Mesendoderm (in vitro differentiated cells): ENCODE measurements at regions not wholly inside any gene's neighbourhood (a gene's known extent, or its start where the extent isn't known, plus 50 kb on each side); places are given as distances from the start of the nearest gene placed in this dataset.

ENCODE experiments used
- DNase-seq: peaks from one replicate; pipeline ENCODE4 v3.0.0; 2013
- H2AK5ac ChIP-seq: 2 replicates; pipeline ENCODE4 v1.6.1; 2013; ENCODE audit warnings: low read length, inconsistent platforms
- H2BK120ac ChIP-seq: 2 replicates; pipeline ENCODE4 v1.6.1; 2013; ENCODE audit warnings: low read depth, mild to moderate bottlenecking, low read length, moderate library complexity, mixed read lengths
- H2BK15ac ChIP-seq: replicated peaks from 2 replicates; pipeline ENCODE4 v1.6.1; 2013; ENCODE audit warnings: low read depth, mild to moderate bottlenecking, moderate library complexity
- H2BK5ac ChIP-seq: 2 replicates; pipeline ENCODE4 v1.6.1; 2013; ENCODE audit warnings: low read length, inconsistent platforms
- H3K18ac ChIP-seq: 2 replicates; pipeline ENCODE4 v1.6.1; 2013; ENCODE audit warnings: mild to moderate bottlenecking, low read length, mixed read lengths
- H3K23ac ChIP-seq: one replicate; pipeline ENCODE4 v1.6.1; 2013; ENCODE audit warnings: low read length
- H3K27ac ChIP-seq: 2 replicates; pipeline ENCODE4 v1.5.1; 2013; ENCODE audit warnings: low read depth, mild to moderate bottlenecking, inconsistent platforms, low read length, moderate library complexity
- H3K27me3 ChIP-seq: 2 replicates; pipeline ENCODE4 v1.6.1; 2013; ENCODE audit warnings: low read length, control low read depth, mild to moderate bottlenecking, inconsistent platforms; ENCODE audit not compliant: insufficient read depth, poor library complexity
- H3K36me3 ChIP-seq: 2 replicates; pipeline ENCODE4 v1.6.1; 2013; ENCODE audit warnings: low read length, inconsistent platforms; ENCODE audit not compliant: control insufficient read depth, insufficient read depth
- H3K4ac ChIP-seq: one replicate; pipeline ENCODE4 v1.6.1; 2013; ENCODE audit warnings: low read depth, mild to moderate bottlenecking, low read length, moderate library complexity
- H3K4me1 ChIP-seq: 2 replicates; pipeline ENCODE4 v1.6.1; 2013; ENCODE audit warnings: low read depth, low read length, inconsistent platforms; ENCODE audit not compliant: control insufficient read depth
- H3K4me2 ChIP-seq: 2 replicates; pipeline ENCODE4 v1.6.1; 2013; ENCODE audit warnings: low read length
- H3K4me3 ChIP-seq: 2 replicates; pipeline ENCODE4 v1.5.1; 2013; ENCODE audit warnings: mild to moderate bottlenecking, low read length
- H3K56ac ChIP-seq: one replicate; pipeline ENCODE4 v1.6.1; 2013; ENCODE audit warnings: low read length
- H3K79me1 ChIP-seq: 2 replicates; pipeline ENCODE4 v1.6.1; 2013; ENCODE audit warnings: low read length, inconsistent platforms
- H3K79me2 ChIP-seq: 2 replicates; pipeline ENCODE4 v1.6.1; 2013; ENCODE audit warnings: mild to moderate bottlenecking, low read length; ENCODE audit not compliant: control insufficient read depth, insufficient read depth
- H3K9ac ChIP-seq: 2 replicates; pipeline ENCODE4 v1.6.1; 2013; ENCODE audit warnings: low read length, inconsistent platforms
- H4K5ac ChIP-seq: one replicate; pipeline ENCODE4 v1.6.1; 2013; ENCODE audit warnings: low read length
- H4K8ac ChIP-seq: one replicate; pipeline ENCODE4 v1.6.1; 2013; ENCODE audit warnings: low read depth, mild to moderate bottlenecking, control low read depth, low read length, moderate library complexity
- WGBS: extraction: QIAGEN DNeasy Blood & Tissue Kit; methylation state at CpG from one replicate; pipeline ENCODE4 v1.1.7; 2013; ENCODE audit warnings: low lambda C conversion rate, missing lambda C conversion rate; ENCODE audit not compliant: insufficient coverage; ENCODE audit errors: extremely low coverage; 5-methylcytosine and 5-hydroxymethylcytosine counted together

DNA sequence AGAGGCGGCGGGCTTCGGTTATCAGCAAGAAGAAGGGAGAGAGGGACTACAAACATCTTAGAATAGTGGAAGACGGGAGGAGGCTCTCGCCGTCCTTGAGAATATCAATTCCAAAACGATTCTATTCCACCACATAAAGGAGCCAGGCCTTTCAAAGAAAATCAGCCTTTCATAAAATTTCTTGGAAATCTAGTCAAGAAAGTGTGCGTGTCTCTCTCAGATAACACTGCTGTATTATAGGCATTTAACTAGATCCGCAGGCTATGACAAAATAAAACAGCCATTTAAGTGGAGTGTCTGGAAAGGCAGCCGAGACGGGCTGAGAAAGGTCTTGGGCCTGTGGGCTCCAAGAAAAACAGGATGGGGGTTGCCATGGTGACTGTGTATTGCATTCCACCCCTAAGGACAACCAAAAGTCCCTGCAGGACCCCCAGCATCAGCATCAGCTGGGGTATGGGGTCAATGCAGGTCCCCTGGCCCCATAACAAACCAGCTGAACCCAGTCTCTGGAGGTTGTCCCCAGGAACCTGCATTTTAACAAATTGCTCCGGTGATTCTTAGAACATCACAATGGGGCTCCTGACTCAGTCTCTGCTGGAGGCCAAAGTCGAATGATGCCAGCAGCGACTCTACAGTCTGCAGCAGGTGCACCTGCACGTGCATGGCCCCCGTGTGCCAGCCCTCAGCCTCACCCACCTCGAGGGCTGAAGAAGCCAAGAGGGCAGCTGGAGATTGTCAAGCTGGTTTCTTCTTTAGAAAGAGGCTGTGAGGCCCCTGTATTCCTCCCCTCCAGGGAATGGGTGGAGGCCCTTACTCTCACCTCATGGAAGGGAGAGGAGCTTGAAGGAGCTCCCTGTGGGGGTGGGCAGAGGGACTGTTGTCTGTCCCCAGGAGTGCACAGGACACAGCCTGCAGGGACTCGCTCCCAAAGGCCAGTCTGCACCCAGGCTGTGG is 287.4 kb downstream of the NPHP4 start:
- no peak overlapping the region for H3K27ac ChIP-seq
- H3K23ac ChIP-seq, result no peak overlapping the region
- no peak overlapping the region for H4K5ac ChIP-seq
- no peaks in the 10 kb centered on the region for H3K36me3 ChIP-seq
- H2BK120ac ChIP-seq, result no peak overlapping the region
- H3K4me1 ChIP-seq, result no peaks in the 10 kb centered on the region
- no peak overlapping the region for H4K8ac ChIP-seq
- H3K18ac ChIP-seq, result no peak overlapping the region
- H3K79me2 ChIP-seq, result no peaks in the 10 kb centered on the region
- WGBS, result no CpG with 5 or more reads among the region's 18 CpGs
- no peak overlapping the region for H2BK15ac ChIP-seq
- H2AK5ac ChIP-seq, result no peak overlapping the region
- no peak overlapping the region for H3K9ac ChIP-seq
- no peak overlapping the region for H3K4me2 ChIP-seq
- no peak overlapping the region for H2BK5ac ChIP-seq
- no peak overlapping the region for H3K4ac ChIP-seq
- H3K27me3 ChIP-seq, result no peaks in the 10 kb centered on the region
- no peak overlapping the region for H3K56ac ChIP-seq
- DNase-seq, result no peak
- H3K79me1 ChIP-seq, result no peaks in the 10 kb centered on the region
- H3K4me3 ChIP-seq, result no peak overlapping the region

DNA sequence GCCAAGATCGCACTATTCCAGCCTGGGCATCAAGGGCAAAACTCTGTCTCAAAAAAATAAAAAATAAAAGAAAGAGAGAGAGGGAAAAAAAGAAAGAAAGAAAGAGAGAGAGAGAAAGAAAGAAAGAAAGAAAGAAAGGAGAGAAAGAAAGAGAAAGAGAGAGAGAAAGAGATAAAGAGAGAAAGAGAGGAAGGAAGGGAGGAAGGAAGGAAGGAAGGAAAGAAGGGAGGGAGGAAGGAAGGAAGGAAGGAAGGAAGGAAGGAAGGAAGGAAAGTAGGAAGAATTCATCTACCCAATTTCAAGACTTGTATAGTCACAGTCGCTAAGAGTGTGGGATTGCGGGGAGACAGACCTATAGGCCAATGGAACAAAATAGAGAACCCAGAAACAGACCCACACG is 290.6 kb downstream of the NPHP4 start:
- Histone ChIP-seq H3K4ac (no peak overlapping the region), H2BK15ac (no peak overlapping the region), H2BK5ac (no peak overlapping the region), H3K79me2 (no peaks in the 10 kb centered on the region), H3K79me1 (no peaks in the 10 kb centered on the region), H3K27me3 (no peaks in the 10 kb centered on the region), H3K9ac (no peak overlapping the region), H3K4me2 (no peak overlapping the region), H3K4me3 (no peak overlapping the region), H2AK5ac (no peak overlapping the region), H4K8ac (no peak overlapping the region), H4K5ac (no peak overlapping the region), H3K27ac (no peak overlapping the region), H3K23ac (no peak overlapping the region), H2BK120ac (no peak overlapping the region), H3K4me1 (no peaks in the 10 kb centered on the region), H3K56ac (no peak overlapping the region), H3K36me3 (no peaks in the 10 kb centered on the region), H3K18ac (no peak overlapping the region)
- WGBS, result no CpG with 5 or more reads among the region's 4 CpGs
- DNase-seq, result no peak

DNA sequence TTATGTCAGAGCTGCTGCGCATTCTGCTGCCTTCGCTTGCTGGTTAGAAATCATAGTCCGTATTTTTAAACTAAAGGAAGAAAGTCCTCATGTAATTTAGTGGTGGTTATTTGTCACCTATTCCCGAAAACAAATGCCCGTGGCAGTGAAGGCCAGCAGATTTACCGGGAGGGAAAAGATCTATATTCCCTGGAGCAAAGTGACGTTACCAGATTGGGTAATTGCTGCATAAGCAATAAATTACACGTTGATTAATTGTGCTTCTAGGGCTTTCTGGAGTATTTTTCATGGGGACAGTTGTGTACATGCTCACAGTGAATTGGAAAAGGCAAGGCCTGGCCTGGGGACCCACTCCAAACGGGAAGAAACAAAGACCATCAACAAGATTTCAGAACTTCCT is 298.7 kb downstream of the NPHP4 start:
- Histone ChIP-seq H2AK5ac (no peak overlapping the region), H3K9ac (no peak overlapping the region), H3K18ac (no peak overlapping the region), H3K27ac (no peak overlapping the region), H3K36me3 (no peaks in the 10 kb centered on the region), H3K4ac (no peak overlapping the region), H3K79me2 (no peaks in the 10 kb centered on the region), H4K8ac (no peak overlapping the region), H2BK15ac (no peak overlapping the region), H3K4me1 (peaks cover 6% of the 10 kb centered on the region), H3K56ac (no peak overlapping the region), H3K4me2 (no peak overlapping the region), H2BK120ac (no peak overlapping the region), H4K5ac (no peak overlapping the region), H3K79me1 (no peaks in the 10 kb centered on the region), H2BK5ac (no peak overlapping the region), H3K23ac (no peak overlapping the region), H3K4me3 (no peak overlapping the region), H3K27me3 (no peaks in the 10 kb centered on the region)
- DNase-seq, result no peak
- no CpG with 5 or more reads among the region's 9 CpGs for WGBS

DNA sequence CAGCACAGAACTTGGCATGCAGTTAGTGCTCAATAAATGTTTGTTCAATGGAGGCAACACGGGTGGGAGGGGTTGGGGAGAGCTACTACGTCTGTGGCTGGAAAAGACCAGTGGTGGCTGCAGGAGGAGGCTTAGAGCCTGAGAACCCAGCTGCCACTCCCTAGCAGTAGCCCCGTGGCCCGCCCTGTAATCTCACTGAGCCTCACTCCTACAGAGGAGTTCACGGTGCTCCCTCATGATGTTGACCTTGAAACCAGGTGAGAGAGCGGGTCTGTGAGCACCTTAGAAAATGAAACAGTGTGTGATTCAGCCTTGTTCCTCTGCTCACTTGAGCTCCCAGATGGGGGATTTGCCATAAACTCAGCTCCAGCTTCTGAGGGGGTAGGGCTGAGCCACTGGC is 299.6 kb downstream of the NPHP4 start:
- no peak overlapping the region for H3K27ac ChIP-seq
- H3K18ac ChIP-seq, result no peak overlapping the region
- no peak overlapping the region for H3K4ac ChIP-seq
- H3K27me3 ChIP-seq, result no peaks in the 10 kb centered on the region
- no peak overlapping the region for H4K5ac ChIP-seq
- H3K79me1 ChIP-seq, result no peaks in the 10 kb centered on the region
- H3K4me3 ChIP-seq, result no peak overlapping the region
- peaks cover 6% of the 10 kb centered on the region for H3K4me1 ChIP-seq
- H3K9ac ChIP-seq, result no peak overlapping the region
- H2AK5ac ChIP-seq, result no peak overlapping the region
- DNase-seq, result no peak
- H3K23ac ChIP-seq, result no peak overlapping the region
- no peaks in the 10 kb centered on the region for H3K79me2 ChIP-seq
- no peak overlapping the region for H4K8ac ChIP-seq
- H2BK5ac ChIP-seq, result no peak overlapping the region
- no CpG with 5 or more reads among the region's 6 CpGs for WGBS
- no peaks in the 10 kb centered on the region for H3K36me3 ChIP-seq
- H2BK120ac ChIP-seq, result no peak overlapping the region
- no peak overlapping the region for H3K4me2 ChIP-seq
- H2BK15ac ChIP-seq, result no peak overlapping the region
- H3K56ac ChIP-seq, result peak overlapping the region; percentile 22

DNA sequence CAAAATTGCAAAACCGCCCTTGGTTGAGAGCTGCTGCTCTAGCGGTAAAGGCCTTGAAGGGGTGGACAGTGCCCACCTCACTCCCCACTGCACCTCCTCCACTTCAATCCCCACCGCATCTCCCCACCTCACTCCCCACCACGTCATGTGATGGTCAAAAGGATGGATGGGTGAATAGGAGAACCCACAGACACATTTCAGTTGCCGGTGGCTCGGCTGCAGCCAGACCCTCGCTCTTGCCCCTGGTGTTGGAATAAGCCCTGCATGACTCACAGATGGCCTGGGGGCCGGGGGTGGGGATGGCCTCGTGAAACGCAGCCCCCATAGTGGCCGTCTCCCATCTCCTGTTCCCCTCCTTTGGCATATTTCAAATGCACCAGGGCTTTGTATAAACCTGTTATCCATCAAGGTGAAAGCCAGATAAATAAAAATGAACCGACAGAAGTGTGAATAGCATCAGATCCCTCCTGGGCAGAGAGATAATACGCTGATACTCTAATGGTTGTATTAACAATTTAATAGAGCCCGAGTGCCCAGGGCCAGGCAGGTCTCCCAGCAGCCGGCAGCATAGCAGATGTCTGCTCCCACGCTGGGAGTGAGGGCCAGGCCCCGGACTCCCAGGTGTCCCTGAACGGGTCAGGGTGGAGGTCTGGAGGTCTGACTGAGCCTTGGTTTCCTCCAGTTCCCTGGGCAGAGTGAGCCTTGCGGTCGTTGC is 300.3 kb downstream of the NPHP4 start:
- H3K23ac ChIP-seq, result no peak overlapping the region
- no peaks in the 10 kb centered on the region for H3K36me3 ChIP-seq
- no peaks in the 10 kb centered on the region for H3K79me1 ChIP-seq
- H2BK15ac ChIP-seq, result no peak overlapping the region
- whole genome bisulfite sequencing, result no CpG with 5 or more reads among the region's 20 CpGs
- H4K5ac ChIP-seq, result no peak overlapping the region
- H3K79me2 ChIP-seq, result no peaks in the 10 kb centered on the region
- H2BK5ac ChIP-seq, result no peak overlapping the region
- H3K18ac ChIP-seq, result no peak overlapping the region
- peaks cover 9% of the 10 kb centered on the region for H3K4me1 ChIP-seq
- no peak overlapping the region for H4K8ac ChIP-seq
- H3K4ac ChIP-seq, result no peak overlapping the region
- no peak overlapping the region for H3K27ac ChIP-seq
- no peak overlapping the region for H2BK120ac ChIP-seq
- H3K4me3 ChIP-seq, result no peak overlapping the region
- H3K4me2 ChIP-seq, result no peak overlapping the region
- peak overlapping the region; percentile 18 for H3K56ac ChIP-seq
- H3K9ac ChIP-seq, result no peak overlapping the region
- H3K27me3 ChIP-seq, result no peaks in the 10 kb centered on the region
- H2AK5ac ChIP-seq, result no peak overlapping the region
- no peak for DNase-seq
